ENCODE measurements at regions not wholly inside any gene's neighbourhood (a gene's known extent, or its start where the extent isn't known, plus 50 kb on each side); places are given as distances from the start of the nearest gene placed in this dataset.

GRCh38 chr9:29945012-29945411 lies 2371.7 kb upstream of the C9orf72 start:
- no peaks in the 10 kb centered on the region for H3K79me1 ChIP-seq (ENCODE audit: insufficient read depth, low read depth, low read length, poor library complexity, severe bottlenecking)
- no peak overlapping the region for H2BK15ac ChIP-seq (ENCODE audit: low read depth, low read length)
- H3K27ac ChIP-seq (ENCODE audit: insufficient read length, low read depth, low read length), result no peak overlapping the region
- H3K14ac ChIP-seq (ENCODE audit: insufficient read depth, low read length), result no peak overlapping the region
- no peak overlapping the region for H3K4me2 ChIP-seq (ENCODE audit: insufficient read depth, insufficient read length, low read length)
- no peak overlapping the region for H2BK20ac ChIP-seq (ENCODE audit: low read depth, low read length, poor library complexity, severe bottlenecking)
- no peak overlapping the region for H2BK12ac ChIP-seq (ENCODE audit: insufficient read length, low read depth, low read length)
- H3K9me3 ChIP-seq (ENCODE audit: control insufficient read depth, low read depth, low read length), result no peaks in the 10 kb centered on the region
- no peak overlapping the region for H2BK120ac ChIP-seq (ENCODE audit: low read depth, low read length, poor library complexity, severe bottlenecking)
- no peaks in the 10 kb centered on the region for H3K23me2 ChIP-seq (ENCODE audit: insufficient read length, low read depth, low read length, poor library complexity, severe bottlenecking)
- Mint-ChIP-seq H3K4me1 (peaks cover 0 to 4% of the 10 kb centered on the region in 2 experiments; a peak in 1 of 4 replicates), H3K27ac (no peak overlapping the region), H3K9me3 (no peaks in the 10 kb centered on the region), H3K27me3 (ENCODE audit: low read depth) (no peaks in the 10 kb centered on the region), H3K4me3 (no peak overlapping the region), H3K36me3 (ENCODE audit: insufficient read depth in 1 of 3, low read depth in 3 of 3) (no peaks in the 10 kb centered on the region)
- no peak overlapping the region for H4K91ac ChIP-seq (ENCODE audit: insufficient read length, low read depth, low read length)
- no peak for DNase-seq
- H4K8ac ChIP-seq (replicated peaks; ENCODE audit: insufficient read length, low read depth, low read length), result no peak overlapping the region
- no peak overlapping the region for H4K5ac ChIP-seq (ENCODE audit: insufficient read length, low read depth, low read length)
- H3K4ac ChIP-seq (ENCODE audit: low read depth, low read length), result no peak overlapping the region
- H2BK5ac ChIP-seq (ENCODE audit: insufficient read length, low read length), result no peak overlapping the region
- WGBS (ENCODE audit: extremely low coverage, insufficient read length, low lambda C conversion rate), result no CpG with 5 or more reads among the region's 1 CpG
- H3K18ac ChIP-seq (ENCODE audit: insufficient read length, low read depth, low read length), result no peak overlapping the region
- no peak for TF ChIP-seq CTCF (conservative IDR thresholded peaks at IDR 0.05)
- no peaks in the 10 kb centered on the region for H3K4me1 ChIP-seq (ENCODE audit: insufficient read depth, low read length)
- no peaks in the 10 kb centered on the region for H4K20me1 ChIP-seq (ENCODE audit: control insufficient read depth, insufficient read depth, insufficient read length)
- H3K27me3 ChIP-seq (ENCODE audit: insufficient read depth, low read length), result no peaks in the 10 kb centered on the region
- H3K79me2 ChIP-seq (ENCODE audit: insufficient read depth, low read length), result no peaks in the 10 kb centered on the region
- H2AK5ac ChIP-seq (ENCODE audit: insufficient read length, low read length), result no peak overlapping the region
- H3T11ph ChIP-seq (ENCODE audit: low read length), result no peak overlapping the region
- no peak overlapping the region for H3K9ac ChIP-seq (ENCODE audit: extremely low read depth, insufficient read length, low read length)
- H3K56ac ChIP-seq (ENCODE audit: insufficient read length, low read depth, low read length), result no peak overlapping the region
- H3K23ac ChIP-seq (ENCODE audit: insufficient read length, low read depth, low read length), result no peak overlapping the region
- H2AFZ ChIP-seq (ENCODE audit: low read length), result no peak overlapping the region

Measured in H9 (cell line).